A549 (cell line): ENCODE measurements at regions not wholly inside any gene's neighbourhood (a gene's known extent, or its start where the extent isn't known, plus 50 kb on each side); places are given as distances from the start of the nearest gene placed in this dataset.

ENCODE experiments used
- ATAC-seq, 2 experiments: fragments of 200-7000 bp in 1 of 2; fragments of >200 bp in 1 of 2; cut with Nextera tagmentation in 1 of 2; cut with Tn5 transposase in 1 of 2; 3 replicates each; pipeline versions ENCODE4 v1.8.0 to v1.9.1; 2018 to 2020; ENCODE audit warnings: mild to moderate bottlenecking in 1 of 2, moderate library complexity in 1 of 2
- CTCF ChIA-PET: fragments of 300-600 bp; sonication (Branson Sonifier 250); formaldehyde crosslinking; extraction: SDS; loops from one replicate; lab custom pipeline; 2021; ENCODE audit warnings: antibody characterized with exemption, inconsistent platforms; lab: Yijun Ruan, JAX
- POLR2A ChIA-PET: fragments of 350-600 bp; formaldehyde crosslinking; extraction: SDS; loops from one replicate; lab custom pipeline; 2021; ENCODE audit warnings: antibody characterized with exemption, inconsistent platforms; lab: Yijun Ruan, JAX
- DNase-seq, 2 experiments: peaks; one replicate each; pipeline versions ENCODE4 v3.0.0 to v3.0.0-alpha.2; 2011 to 2016; ENCODE audit warnings: low read depth in 1 of 2, low spot score in 1 of 2
- FAIRE-seq: peaks from 2 replicates; lab custom pipeline; 2011; peaks lifted over from hg19 to GRCh38; lab: Jason Lieb, UNC
- H3K27ac ChIP-seq, 2 experiments: fragments of >200 bp; sonication (Bioruptor Twin); formaldehyde crosslinking; 3 replicates each; pipeline ENCODE4 v1.5.1; 2016 to 2017
- H3K4me1 ChIP-seq: fragments of >200 bp; sonication (Bioruptor Twin); formaldehyde crosslinking; 3 replicates; pipeline ENCODE4 v1.6.1; 2016
- H3K4me2 ChIP-seq: fragments of >200 bp; sonication (Bioruptor Twin); formaldehyde crosslinking; 3 replicates; pipeline ENCODE4 v1.6.1; 2016
- H3K4me3 ChIP-seq: fragments of >200 bp; sonication (Bioruptor Twin); formaldehyde crosslinking; 3 replicates; pipeline ENCODE4 v1.5.1; 2016
- H3K9me3 ChIP-seq: fragments of >200 bp; sonication (Bioruptor Twin); formaldehyde crosslinking; 3 replicates; pipeline ENCODE4 v1.6.1; 2016
- BCL3 ChIP-seq: fragments of >200 bp; sonication (Bioruptor Twin); formaldehyde crosslinking; IDR thresholded peaks from 3 replicates; pipeline ENCODE4 v1.6.1; 2016
- CEBPB ChIP-seq, 2 experiments: fragments of >200 bp in 1 of 2; sonication (Bioruptor Twin) in 1 of 2; formaldehyde crosslinking in 1 of 2; IDR thresholded peaks; 2 replicates each; pipeline ENCODE4 v1.6.1; 2012 to 2016
- CHD2 ChIP-seq: fragments of 150-350 bp; IDR thresholded peaks from 2 replicates; pipeline ENCODE4 v1.6.1; 2014; ENCODE audit warnings: low read length; ENCODE audit not compliant: partially characterized antibody
- EHF ChIP-seq: fragments of 250-450 bp; sonication (Bioruptor Pico); IDR thresholded peaks from 2 replicates; pipeline ENCODE4 v1.5.0; 2020; ENCODE audit warnings: mild to moderate bottlenecking
- ELK1 ChIP-seq: fragments of 150-350 bp; IDR thresholded peaks from 2 replicates; pipeline ENCODE4 v1.6.1; 2014; ENCODE audit warnings: low read depth, mild to moderate bottlenecking, low read length
- ESRRA ChIP-seq: fragments of 150-350 bp; IDR thresholded peaks from 2 replicates; pipeline ENCODE4 v1.6.1; 2014; ENCODE audit warnings: mild to moderate bottlenecking, low read length, borderline replicate concordance
- FOXS1 ChIP-seq: fragments of 250-450 bp; sonication (Bioruptor Pico); IDR thresholded peaks from 2 replicates; pipeline ENCODE4 v1.5.0; 2020; ENCODE audit warnings: mild to moderate bottlenecking, moderate library complexity
- GATA3 ChIP-seq: IDR thresholded peaks from 2 replicates; pipeline ENCODE4 v1.6.1; 2012; ENCODE audit warnings: borderline replicate concordance
- HES2 ChIP-seq: fragments of >200 bp; sonication (Bioruptor Twin); formaldehyde crosslinking; IDR thresholded peaks from 2 replicates; pipeline ENCODE4 v1.6.1; 2016
- HOXB13 ChIP-seq: fragments of 250-450 bp; sonication (Bioruptor Pico); IDR thresholded peaks from 2 replicates; pipeline ENCODE4 v1.5.0; 2020; ENCODE audit warnings: low read depth, mild to moderate bottlenecking, moderate library complexity
- HOXB5 ChIP-seq: fragments of 250-450 bp; sonication (Bioruptor Pico); IDR thresholded peaks from 2 replicates; pipeline ENCODE4 v1.5.0; 2020; ENCODE audit warnings: mild to moderate bottlenecking, moderate library complexity
- KDM1A ChIP-seq: fragments of 200-600 bp; sonication (generic); IDR thresholded peaks from 2 replicates; pipeline ENCODE4 v1.6.1; 2016; ENCODE audit warnings: low read depth, mild to moderate bottlenecking
- KDM5A ChIP-seq: fragments of 200-600 bp; sonication (generic); IDR thresholded peaks from 2 replicates; pipeline ENCODE4 v1.6.1; 2016; ENCODE audit warnings: antibody characterized with exemption, mild to moderate bottlenecking
- MAX ChIP-seq: IDR thresholded peaks from 2 replicates; pipeline ENCODE4 v1.6.1; 2012
- MAZ ChIP-seq: fragments of 150-350 bp; IDR thresholded peaks from 2 replicates; pipeline ENCODE4 v1.6.1; 2014; ENCODE audit warnings: antibody characterized with exemption, low read depth, low read length, borderline replicate concordance
- MYC ChIP-seq: IDR thresholded peaks from 2 replicates; pipeline ENCODE4 v1.6.1; 2012; ENCODE audit warnings: mild to moderate bottlenecking, inconsistent platforms, low read length, improper control_type of control experiment, borderline replicate concordance
- NFE2L2 ChIP-seq: fragments of 150-350 bp; conservative IDR thresholded peaks from 2 replicates; pipeline ENCODE4 v1.6.1; 2014; ENCODE audit warnings: low read length
- NR3C1 ChIP-seq: fragments of >200 bp; sonication (Bioruptor Twin); formaldehyde crosslinking; IDR thresholded peaks from 3 replicates; pipeline ENCODE4 v1.6.1; 2017
- PBX3 ChIP-seq: IDR thresholded peaks from 2 replicates; pipeline ENCODE4 v1.6.1; 2012
- POLR2AphosphoS2 ChIP-seq: conservative IDR thresholded peaks from 2 replicates; pipeline ENCODE4 v1.6.1; 2012; ENCODE audit warnings: low read length, improper control_type of control experiment, inconsistent platforms
- RCOR1 ChIP-seq: fragments of 150-350 bp; IDR thresholded peaks from 2 replicates; pipeline ENCODE4 v1.6.1; 2014; ENCODE audit warnings: antibody characterized with exemption, low read length, low read depth
- RFX5 ChIP-seq: fragments of 450-650 bp; IDR thresholded peaks from 2 replicates; pipeline ENCODE4 v1.7.1; 2014; ENCODE audit warnings: antibody characterized with exemption, mild to moderate bottlenecking, moderate library complexity
- RNF2 ChIP-seq: fragments of 200-600 bp; sonication (generic); IDR thresholded peaks from 2 replicates; pipeline ENCODE4 v1.6.1; 2016; ENCODE audit warnings: low read depth, mild to moderate bottlenecking, antibody characterized with exemption, moderate library complexity, borderline replicate concordance
- SREBF2 ChIP-seq: fragments of 450-650 bp; IDR thresholded peaks from 2 replicates; pipeline ENCODE4 v1.6.1; 2014; ENCODE audit warnings: mild to moderate bottlenecking, moderate library complexity
- USF2 ChIP-seq: fragments of 450-650 bp; IDR thresholded peaks from 2 replicates; pipeline ENCODE4 v1.6.1; 2014; ENCODE audit warnings: antibody characterized with exemption
- ZNF302 ChIP-seq: fragments of 250-450 bp; sonication (Bioruptor Pico); IDR thresholded peaks from 2 replicates; pipeline ENCODE4 v1.9.0; 2021; ENCODE audit warnings: inconsistent platforms, mild to moderate bottlenecking, moderate library complexity
- WGBS: methylation state at CpG from one replicate; pipeline ENCODE4 v1.1.6; 2017; ENCODE audit errors: missing lambda C conversion rate; 5-methylcytosine and 5-hydroxymethylcytosine counted together

- 53% methylated on average over 5 of the region's 5 CpGs for WGBS
- TF ChIP-seq KDM5A: no peak
- TF ChIP-seq NR3C1: no peak
- ATAC-seq (no peak), DNase-seq (no peak), FAIRE-seq (no peak)
- H3K4me3 ChIP-seq: no peak overlapping the region
- CTCF ChIA-PET: no interaction called here
- H3K9me3 ChIP-seq: no peaks in the 10 kb centered on the region
- POLR2A ChIA-PET: no interaction called here
- H3K4me1 ChIP-seq: no peaks in the 10 kb centered on the region
- H3K4me2 ChIP-seq: no peak overlapping the region
- H3K27ac ChIP-seq: no peak overlapping the region
These were observed 226.7 kb downstream of the GXYLT1 start for GRCh38 chr12:41917938-41918341.

- TF ChIP-seq ELK1 (no peak), HOXB13 (CRISPR knock-in tag) (no peak), SREBF2 (no peak), KDM5A (no peak), FOXS1 (CRISPR knock-in tag) (no peak), MAX (no peak), POLR2AphosphoS2 (no peak), HES2 (no peak)
- TF ChIP-seq, all 56 proteins: peak for 0
- no peaks in the 10 kb centered on the region for H3K9me3 ChIP-seq
- ATAC-seq (no peak), DNase-seq (no peak), FAIRE-seq (no peak)
- no peak overlapping the region for H3K4me3 ChIP-seq
- CTCF ChIA-PET: no interaction called here
- no peak overlapping the region for H3K27ac ChIP-seq
- POLR2A ChIA-PET: no interaction called here
- no peaks in the 10 kb centered on the region for H3K4me1 ChIP-seq
- no peak overlapping the region for H3K4me2 ChIP-seq
These were observed 227.5 kb downstream of the GXYLT1 start for GRCh38 chr12:41917181-41917580.

GRCh38 chr12:41910578-41911320 lies 233.9 kb downstream of the GXYLT1 start:
- no peak for FAIRE-seq
- Histone ChIP-seq H3K4me1 (no peaks in the 10 kb centered on the region), H3K27ac (no peak overlapping the region), H3K4me3 (no peak overlapping the region), H3K9me3 (no peaks in the 10 kb centered on the region), H3K4me2 (no peak overlapping the region)
- TF ChIP-seq MYC (no peak), ZNF302 (CRISPR knock-in tag) (no peak), KDM1A (no peak), ESRRA (no peak), HOXB5 (CRISPR knock-in tag) (no peak), PBX3 (no peak), GATA3 (no peak), CEBPB (IDR thresholded peaks at IDR 0.05) (no peak), CHD2 (no peak), NFE2L2 (no peak)
- WGBS: 23% methylated on average over 6 of the region's 6 CpGs
- no peak for DNase-seq
- no peak for ATAC-seq
- CTCF ChIA-PET: no interaction called here
- POLR2A ChIA-PET: no interaction called here

- ATAC-seq: no peak
- DNase-seq: no peak
- ChIA-PET POLR2A (no interaction called here), CTCF (no interaction called here)
- H3K9me3 ChIP-seq: no peaks in the 10 kb centered on the region
- no peak overlapping the region for H3K27ac ChIP-seq
- WGBS: 73% methylated on average over 4 of the region's 4 CpGs
- FAIRE-seq: no peak
- no peaks in the 10 kb centered on the region for H3K4me1 ChIP-seq
- H3K4me3 ChIP-seq: no peak overlapping the region
- H3K4me2 ChIP-seq: no peak overlapping the region
- TF ChIP-seq RFX5: no peak
- no peak for TF ChIP-seq ESRRA
- TF ChIP-seq PBX3: no peak
- no peak for TF ChIP-seq USF2
- TF ChIP-seq EHF (CRISPR knock-in tag): no peak
- no peak for TF ChIP-seq BCL3
- no peak for TF ChIP-seq MAZ
- TF ChIP-seq KDM5A: no peak
- TF ChIP-seq RNF2: no peak
- no peak for TF ChIP-seq HOXB13 (CRISPR knock-in tag)
- no peak for TF ChIP-seq RCOR1
- TF ChIP-seq GATA3: no peak
These were observed 236.5 kb downstream of the GXYLT1 start for GRCh38 chr12:41908206-41908605.
